ENCODE measurements at regions not wholly inside any gene's neighbourhood (a gene's known extent, or its start where the extent isn't known, plus 50 kb on each side); places are given as distances from the start of the nearest gene placed in this dataset.

- no peak for DNase-seq (ENCODE audit: low spot score)
- in situ Hi-C loops (cut with MboI; ENCODE audit: low sequenced_read_pairs, unreplicated experiment), result no loop called here
- no peak for TF ChIP-seq CTCF (IDR thresholded peaks at IDR 0.05; ENCODE audit: borderline replicate concordance, control extremely low read depth, extremely low read depth, insufficient read depth, missing control alignments)
Measured at GRCh38 chr2:111633189-111633588, 250.8 kb downstream of the ANAPC1 start.

- in situ Hi-C loops (cut with MboI; ENCODE audit: low sequenced_read_pairs, unreplicated experiment), result no loop called here
- TF ChIP-seq CTCF (IDR thresholded peaks at IDR 0.05; ENCODE audit: borderline replicate concordance, control extremely low read depth, extremely low read depth, insufficient read depth, missing control alignments), result no peak
- no peak for DNase-seq (ENCODE audit: low spot score)
Measured at GRCh38 chr2:111633643-111634042, 250.3 kb downstream of the ANAPC1 start.

GRCh38 chr2:111634050-111634794 lies 249.8 kb downstream of the ANAPC1 start:
- in situ Hi-C loops (cut with MboI; ENCODE audit: low sequenced_read_pairs, unreplicated experiment), result no loop called here
- DNase-seq (ENCODE audit: low spot score), result no peak
- no peak for TF ChIP-seq CTCF (IDR thresholded peaks at IDR 0.05; ENCODE audit: borderline replicate concordance, control extremely low read depth, extremely low read depth, insufficient read depth, missing control alignments)

- no peak for TF ChIP-seq CTCF (IDR thresholded peaks at IDR 0.05; ENCODE audit: borderline replicate concordance, control extremely low read depth, extremely low read depth, insufficient read depth, missing control alignments)
- DNase-seq (ENCODE audit: low spot score), result no peak
- in situ Hi-C loops (cut with MboI; ENCODE audit: low sequenced_read_pairs, unreplicated experiment), result no loop called here
Measured at GRCh38 chr2:111634995-111635538, 248.9 kb downstream of the ANAPC1 start.

GRCh38 chr2:111636905-111637304 lies 247.1 kb downstream of the ANAPC1 start:
- no peak for TF ChIP-seq CTCF (IDR thresholded peaks at IDR 0.05; ENCODE audit: borderline replicate concordance, control extremely low read depth, extremely low read depth, insufficient read depth, missing control alignments)
- in situ Hi-C loops (cut with MboI; ENCODE audit: low sequenced_read_pairs, unreplicated experiment), result no loop called here
- no peak for DNase-seq (ENCODE audit: low spot score)

- no peak for DNase-seq (ENCODE audit: low spot score)
Measured at GRCh38 chr2:111638274-111638877, 245.6 kb downstream of the ANAPC1 start.

More at GRCh38 chr2:111638274-111638877, 245.6 kb downstream of the ANAPC1 start:
- no peak for TF ChIP-seq CTCF (IDR thresholded peaks at IDR 0.05; ENCODE audit: borderline replicate concordance, control extremely low read depth, extremely low read depth, insufficient read depth, missing control alignments)
- in situ Hi-C loops (cut with MboI; ENCODE audit: low sequenced_read_pairs, unreplicated experiment), result no loop called here
